ENCODE measurements at regions not wholly inside any gene's neighbourhood (a gene's known extent, or its start where the extent isn't known, plus 50 kb on each side); places are given as distances from the start of the nearest gene placed in this dataset.

DNA sequence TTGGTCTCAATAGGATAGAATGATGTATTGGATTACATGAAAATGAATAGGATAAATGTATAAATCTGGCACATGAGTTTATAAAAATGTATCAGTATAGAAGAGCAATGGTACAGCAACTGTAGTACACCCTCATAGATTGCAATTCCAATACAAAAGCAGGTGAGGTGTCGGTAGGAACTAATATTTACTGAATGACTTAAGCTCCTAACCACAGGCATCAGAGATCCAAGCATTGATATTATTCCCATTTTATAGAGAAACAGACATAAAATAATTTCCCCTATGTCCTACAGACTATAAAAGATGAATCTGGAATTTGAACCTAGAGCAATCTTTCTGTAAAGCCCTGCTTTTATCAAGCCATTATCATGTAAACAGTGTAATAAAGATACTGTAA is 227.4 kb downstream of the MBD2 start:
- TF ChIP-seq CTCF (IDR thresholded peaks at IDR 0.05) (no peak), POLR2A (IDR thresholded peaks at IDR 0.05) (no peak)

Data from prostate gland (tissue), 2 donors.